Immature natural killer cell (primary cell): ENCODE measurements at regions not wholly inside any gene's neighbourhood (a gene's known extent, or its start where the extent isn't known, plus 50 kb on each side); places are given as distances from the start of the nearest gene placed in this dataset.

Source experiments
- DNase-seq, 3 donors: peaks; one replicate each; pipeline ENCODE4 v3.0.0; 2022; ENCODE audit warnings: mixed read lengths in 1 of 3
- H3K27ac Mint-ChIP-seq, 6 donors: one replicate each; pipeline ENCODE4 v1.8.0; 2020; ENCODE audit warnings: mixed read lengths in 6 of 6, mild to moderate bottlenecking in 5 of 6, inconsistent platforms in 4 of 6, moderate library complexity in 3 of 6
- H3K27me3 Mint-ChIP-seq, 3 donors: one replicate each; pipeline ENCODE4 v1.8.0; 2020 to 2021; ENCODE audit warnings: low read depth in 3 of 3, mild to moderate bottlenecking in 3 of 3, mixed read lengths in 3 of 3, moderate library complexity in 3 of 3, inconsistent platforms in 1 of 3
- H3K36me3 Mint-ChIP-seq, 3 donors: one replicate each; pipeline ENCODE4 v1.8.0; 2020; ENCODE audit warnings: mixed read lengths in 3 of 3, inconsistent platforms in 2 of 3, mild to moderate bottlenecking in 2 of 3
- H3K4me1 Mint-ChIP-seq, 2 donors: one replicate each; pipeline ENCODE4 v1.8.0; 2020; ENCODE audit warnings: inconsistent platforms in 2 of 2, mild to moderate bottlenecking in 2 of 2, mixed read lengths in 2 of 2, moderate library complexity in 1 of 2
- H3K4me3 Mint-ChIP-seq, 5 donors: one replicate each; pipeline ENCODE4 v1.8.0; 2020; ENCODE audit warnings: mild to moderate bottlenecking in 5 of 5, mixed read lengths in 5 of 5, inconsistent platforms in 3 of 5, moderate library complexity in 3 of 5
- H3K9me3 Mint-ChIP-seq, 6 donors: one replicate each; pipeline ENCODE4 v1.8.0; 2020; ENCODE audit warnings: mild to moderate bottlenecking in 6 of 6, mixed read lengths in 6 of 6, inconsistent platforms in 4 of 6, moderate library complexity in 3 of 6

GRCh38 chr19:46911456-46911855 lies 50.7 kb downstream of the ARHGAP35 start:
- DNase-seq: no peak
- Mint-ChIP-seq H3K36me3 (no peaks in the 10 kb centered on the region), H3K27me3 (no peaks in the 10 kb centered on the region), H3K9me3 (no peaks in the 10 kb centered on the region), H3K27ac (peak overlapping the region in 1 of 6 donors; percentile 21), H3K4me3 (no peak overlapping the region), H3K4me1 (peaks cover 53 to 59% of the 10 kb centered on the region in 2 donors)

- peaks cover 53 to 67% of the 10 kb centered on the region in 2 donors for H3K4me1 Mint-ChIP-seq
- H3K27ac Mint-ChIP-seq: peak overlapping the region in 5 of 6 donors; percentile 8 to 68 (median 54)
- H3K9me3 Mint-ChIP-seq: no peaks in the 10 kb centered on the region
- no peak for DNase-seq
- H3K4me3 Mint-ChIP-seq: peak overlapping the region in 2 of 5 donors; percentile 11 to 26
- H3K36me3 Mint-ChIP-seq: peaks cover 0 to under 1% (median under 1%) of the 10 kb centered on the region in 3 donors
- H3K27me3 Mint-ChIP-seq: peaks cover 0 to 2% (median 0%) of the 10 kb centered on the region in 3 donors
Observed at GRCh38 chr19:46913198-46913851, 52.5 kb downstream of the ARHGAP35 start.

GRCh38 chr19:46913852-46914430 lies 53.1 kb downstream of the ARHGAP35 start:
- H3K27me3 Mint-ChIP-seq: peaks cover 0 to 2% (median 0%) of the 10 kb centered on the region in 3 donors
- H3K4me1 Mint-ChIP-seq: peaks cover 53 to 67% of the 10 kb centered on the region in 2 donors
- H3K27ac Mint-ChIP-seq: peak overlapping the region in 5 of 6 donors; percentile 8 to 68 (median 54)
- peak overlapping the region in 2 of 5 donors; percentile 11 for H3K4me3 Mint-ChIP-seq
- peaks cover 2 to 6% (median 6%) of the 10 kb centered on the region in 3 donors for H3K36me3 Mint-ChIP-seq
- peak in 1 of 3 donors; percentile 20 for DNase-seq
- H3K9me3 Mint-ChIP-seq: no peaks in the 10 kb centered on the region

GRCh38 chr19:46915386-46915785 lies 54.6 kb downstream of the ARHGAP35 start:
- H3K9me3 Mint-ChIP-seq: no peaks in the 10 kb centered on the region
- H3K27ac Mint-ChIP-seq: no peak overlapping the region
- H3K27me3 Mint-ChIP-seq: peaks cover 0 to 2% (median 0%) of the 10 kb centered on the region in 3 donors
- peaks cover 13 to 14% (median 14%) of the 10 kb centered on the region in 3 donors for H3K36me3 Mint-ChIP-seq
- DNase-seq: no peak
- peaks cover 43 to 63% of the 10 kb centered on the region in 2 donors for H3K4me1 Mint-ChIP-seq
- no peak overlapping the region for H3K4me3 Mint-ChIP-seq

GRCh38 chr19:46917002-46917401 lies 56.2 kb downstream of the ARHGAP35 start:
- Mint-ChIP-seq H3K4me1 (peaks cover 39 to 59% of the 10 kb centered on the region in 2 donors), H3K27ac (no peak overlapping the region), H3K27me3 (peaks cover 0 to 2% (median 0%) of the 10 kb centered on the region in 3 donors), H3K36me3 (peaks cover 20 to 26% (median 21%) of the 10 kb centered on the region in 3 donors), H3K4me3 (no peak overlapping the region), H3K9me3 (no peaks in the 10 kb centered on the region)
- no peak for DNase-seq

GRCh38 chr19:46919324-46919723 lies 58.5 kb downstream of the ARHGAP35 start:
- peak overlapping the region in 1 of 6 donors; percentile 17 for H3K27ac Mint-ChIP-seq
- no peaks in the 10 kb centered on the region for H3K9me3 Mint-ChIP-seq
- no peak overlapping the region for H3K4me3 Mint-ChIP-seq
- peaks cover 0 to 2% (median 0%) of the 10 kb centered on the region in 3 donors for H3K27me3 Mint-ChIP-seq
- DNase-seq: no peak
- peaks cover 34 to 61% of the 10 kb centered on the region in 2 donors for H3K4me1 Mint-ChIP-seq
- peaks cover 24 to 35% (median 28%) of the 10 kb centered on the region in 3 donors for H3K36me3 Mint-ChIP-seq

- Mint-ChIP-seq H3K4me1 (peaks cover 35 to 63% of the 10 kb centered on the region in 2 donors), H3K36me3 (peaks cover 24 to 35% (median 28%) of the 10 kb centered on the region in 3 donors), H3K27me3 (peaks cover 0 to 2% (median 0%) of the 10 kb centered on the region in 3 donors)
Observed at GRCh38 chr19:46920362-46920761, 59.6 kb downstream of the ARHGAP35 start.

GRCh38 chr19:46921071-46921470 lies 60.3 kb downstream of the ARHGAP35 start:
- Mint-ChIP-seq H3K4me1 (peaks cover 38 to 67% of the 10 kb centered on the region in 2 donors), H3K27ac (no peak overlapping the region), H3K27me3 (peaks cover 0 to 2% (median 0%) of the 10 kb centered on the region in 3 donors), H3K36me3 (peaks cover 24 to 35% (median 28%) of the 10 kb centered on the region in 3 donors), H3K9me3 (no peaks in the 10 kb centered on the region), H3K4me3 (no peak overlapping the region)
- no peak for DNase-seq

More at GRCh38 chr19:46920362-46920761, 59.6 kb downstream of the ARHGAP35 start:
- DNase-seq: no peak
- no peaks in the 10 kb centered on the region for H3K9me3 Mint-ChIP-seq
- peak overlapping the region in 1 of 6 donors; percentile 12 for H3K27ac Mint-ChIP-seq
- H3K4me3 Mint-ChIP-seq: no peak overlapping the region

- H3K36me3 Mint-ChIP-seq: peaks cover 24 to 35% (median 28%) of the 10 kb centered on the region in 3 donors
Observed at GRCh38 chr19:46922465-46922864, 61.7 kb downstream of the ARHGAP35 start.

GRCh38 chr19:46924874-46925547 lies 64.2 kb downstream of the ARHGAP35 start:
- no peaks in the 10 kb centered on the region for H3K27me3 Mint-ChIP-seq
- DNase-seq: peak; percentile 31 to 42 (median 34)
- H3K36me3 Mint-ChIP-seq: peaks cover 10 to 22% (median 15%) of the 10 kb centered on the region in 3 donors
- H3K4me1 Mint-ChIP-seq: peaks cover 55 to 65% of the 10 kb centered on the region in 2 donors
- peak overlapping the region; percentile 4 to 89 (median 70) for H3K27ac Mint-ChIP-seq
- H3K4me3 Mint-ChIP-seq: peak overlapping the region; percentile 79 to 91 (median 81)
- no peaks in the 10 kb centered on the region for H3K9me3 Mint-ChIP-seq

More at GRCh38 chr19:46922465-46922864, 61.7 kb downstream of the ARHGAP35 start:
- no peaks in the 10 kb centered on the region for H3K9me3 Mint-ChIP-seq
- peak overlapping the region in 1 of 5 donors; percentile 22 for H3K4me3 Mint-ChIP-seq
- H3K27ac Mint-ChIP-seq: no peak overlapping the region
- H3K4me1 Mint-ChIP-seq: peaks cover 48 to 72% of the 10 kb centered on the region in 2 donors
- DNase-seq: no peak
- H3K27me3 Mint-ChIP-seq: peaks cover 0 to 2% (median 0%) of the 10 kb centered on the region in 3 donors

GRCh38 chr19:46925548-46925950 lies 64.8 kb downstream of the ARHGAP35 start:
- H3K36me3 Mint-ChIP-seq: peaks cover 9 to 22% (median 12%) of the 10 kb centered on the region in 3 donors
- peaks cover 55 to 65% of the 10 kb centered on the region in 2 donors for H3K4me1 Mint-ChIP-seq
- no peak for DNase-seq
- H3K27me3 Mint-ChIP-seq: peaks cover 0 to under 1% (median 0%) of the 10 kb centered on the region in 3 donors
- peak overlapping the region in 4 of 6 donors; percentile 18 to 89 (median 74) for H3K27ac Mint-ChIP-seq
- H3K9me3 Mint-ChIP-seq: no peaks in the 10 kb centered on the region
- H3K4me3 Mint-ChIP-seq: peak overlapping the region; percentile 9 to 81 (median 47)

GRCh38 chr19:46926170-46927071 lies 65.6 kb downstream of the ARHGAP35 start:
- DNase-seq: no peak
- H3K4me1 Mint-ChIP-seq: peaks cover 60 to 74% of the 10 kb centered on the region in 2 donors
- peaks cover 7 to 15% (median 7%) of the 10 kb centered on the region in 3 donors for H3K36me3 Mint-ChIP-seq
- H3K9me3 Mint-ChIP-seq: no peaks in the 10 kb centered on the region
- peak overlapping the region in 1 of 5 donors; percentile 57 for H3K4me3 Mint-ChIP-seq
- peaks cover 0 to 1% (median 0%) of the 10 kb centered on the region in 3 donors for H3K27me3 Mint-ChIP-seq
- H3K27ac Mint-ChIP-seq: peak overlapping the region; percentile 8 to 78 (median 41)
